ENCODE measurements at regions not wholly inside any gene's neighbourhood (a gene's known extent, or its start where the extent isn't known, plus 50 kb on each side); places are given as distances from the start of the nearest gene placed in this dataset.

- TF ChIP-seq CTCF (IDR thresholded peaks at IDR 0.05) (no peak), POLR2A (IDR thresholded peaks at IDR 0.05) (no peak), POLR2AphosphoS5 (IDR thresholded peaks at IDR 0.05) (no peak)
Observed at GRCh38 chr16:63822818-63823217, 1299.0 kb downstream of the CDH11 start.

All from transverse colon (tissue), 4 donors.